ENCODE measurements at regions not wholly inside any gene's neighbourhood (a gene's known extent, or its start where the extent isn't known, plus 50 kb on each side); places are given as distances from the start of the nearest gene placed in this dataset.

DNA sequence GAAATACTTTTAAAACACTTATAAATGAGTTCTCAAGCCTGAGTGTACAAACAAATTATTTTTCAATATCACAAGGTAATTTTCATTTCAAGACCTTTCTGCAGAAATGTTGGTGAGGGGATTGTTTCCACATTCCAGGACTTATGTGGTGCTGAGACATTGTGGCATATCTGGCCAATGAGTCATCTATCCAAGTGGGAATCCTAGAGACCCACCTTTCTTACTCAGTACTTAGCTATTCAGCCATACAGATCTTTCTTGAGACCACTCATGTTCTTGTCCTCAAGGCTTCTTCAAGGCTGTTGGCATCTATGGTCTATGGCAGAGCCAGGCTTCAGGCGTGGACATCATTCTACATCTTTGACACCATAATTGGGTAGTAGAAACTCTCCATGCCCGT lies 225.4 kb downstream of the DKK1 start:
- Histone ChIP-seq H3K27ac (ENCODE audit: low read length) (peak overlapping the region; percentile 4; the same call in 1 of the 2 replicates), H3K9me2 (replicated peaks; ENCODE audit: low read length) (no peaks in the 10 kb centered on the region), H3K4me2 (ENCODE audit: low read length) (peak overlapping the region; percentile 49), H3K4me1 (ENCODE audit: insufficient read depth, low read length) (peaks cover 33% of the 10 kb centered on the region), H3K36me3 (ENCODE audit: low read depth, low read length) (no peaks in the 10 kb centered on the region), H3K79me2 (ENCODE audit: low read length) (no peaks in the 10 kb centered on the region), H4K20me1 (ENCODE audit: low read length) (no peaks in the 10 kb centered on the region), H3K27me3 (ENCODE audit: low read length) (no peaks in the 10 kb centered on the region), H3K9me3 (ENCODE audit: low read length) (no peaks in the 10 kb centered on the region), H3F3A (ENCODE audit: low read length, unreplicated experiment) (no peaks in the 10 kb centered on the region), H2AFZ (ENCODE audit: low read length) (0 out of 2 replicates have a peak overlapping the region, but pooled peaks have one; percentile 1), H3K4me3 (ENCODE audit: low read length) (peak overlapping the region; percentile 8), H3K9ac (ENCODE audit: low read length) (no peak overlapping the region)
- ChIA-PET CTCF (no interaction called here), POLR2A (ENCODE audit: unreplicated experiment) (no interaction called here)
- ATAC-seq (peak; percentile 95), DNase-seq (peak; percentile 100)
- BruUV-seq (replicated peaks) = no TSS peak
- no peak for TF ChIP-seq EZH2 (IDR thresholded peaks at IDR 0.05; ENCODE audit: low read length, unreplicated experiment)
- TF ChIP-seq CTCF (conservative IDR thresholded peaks at IDR 0.05; ENCODE audit: low read depth, low read length) = no peak
- TF ChIP-seq EZH2phosphoT487 (IDR thresholded peaks at IDR 0.05; ENCODE audit: borderline replicate concordance, low read length) = no peak
- intact Hi-C loops (cut with micrococcal nuclease) = no loop called here

DNA sequence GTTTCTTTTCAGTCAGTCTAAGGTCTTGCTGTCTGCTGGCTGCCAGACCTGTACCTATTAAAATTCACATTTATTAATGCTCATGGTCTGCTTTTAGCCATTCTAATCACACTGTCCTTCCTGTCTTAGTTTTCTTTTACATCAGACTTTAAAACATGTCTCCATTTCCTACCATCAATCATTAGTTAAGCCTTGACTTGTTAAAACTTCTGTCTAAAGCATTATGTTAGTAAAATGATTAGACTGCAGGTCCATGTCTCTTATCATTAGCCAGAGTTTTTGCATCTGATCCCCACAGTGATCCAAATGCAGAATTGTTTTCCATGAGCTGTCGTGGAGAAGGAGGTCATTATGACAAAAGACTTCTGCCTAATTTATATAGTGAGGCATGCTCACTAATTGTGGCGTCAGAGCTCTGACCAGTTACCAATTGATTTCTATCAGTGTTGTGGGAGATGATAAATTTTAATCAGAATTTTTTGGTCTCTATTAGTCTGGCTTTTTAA lies 226.5 kb downstream of the DKK1 start:
- DNase-seq (no peak), ATAC-seq (no peak)
- ChIA-PET CTCF (no interaction called here), POLR2A (ENCODE audit: unreplicated experiment) (no interaction called here)
- BruUV-seq (replicated peaks) = no TSS peak
- Histone ChIP-seq H3K36me3 (ENCODE audit: low read depth, low read length) (no peaks in the 10 kb centered on the region), H3K4me1 (ENCODE audit: insufficient read depth, low read length) (peaks cover 33% of the 10 kb centered on the region), H3K9me2 (replicated peaks; ENCODE audit: low read length) (no peaks in the 10 kb centered on the region), H3K4me3 (ENCODE audit: low read length) (no peak overlapping the region), H3F3A (ENCODE audit: low read length, unreplicated experiment) (no peaks in the 10 kb centered on the region), H3K4me2 (ENCODE audit: low read length) (no peak overlapping the region), H3K9me3 (ENCODE audit: low read length) (no peaks in the 10 kb centered on the region), H3K79me2 (ENCODE audit: low read length) (no peaks in the 10 kb centered on the region), H4K20me1 (ENCODE audit: low read length) (no peaks in the 10 kb centered on the region), H3K27ac (ENCODE audit: low read length) (no peak overlapping the region), H2AFZ (ENCODE audit: low read length) (no peak overlapping the region), H3K27me3 (ENCODE audit: low read length) (no peaks in the 10 kb centered on the region), H3K9ac (ENCODE audit: low read length) (no peak overlapping the region)
- TF ChIP-seq EZH2phosphoT487 (IDR thresholded peaks at IDR 0.05; ENCODE audit: borderline replicate concordance, low read length) (no peak), EZH2 (IDR thresholded peaks at IDR 0.05; ENCODE audit: low read length, unreplicated experiment) (no peak), CTCF (conservative IDR thresholded peaks at IDR 0.05; ENCODE audit: low read depth, low read length) (no peak)
- intact Hi-C loops (cut with micrococcal nuclease) = no loop called here

GRCh38 chr10:52541006-52541473 lies 227.0 kb downstream of the DKK1 start:
- POLR2A ChIA-PET (ENCODE audit: unreplicated experiment) = interaction anchor here (0.5 kb wide), 1 partner anchor 1877 kb away, joined by 3 read pairs; no protein-coding TSS in a partner anchor
- no peak overlapping the region for H3K27ac ChIP-seq (ENCODE audit: low read length)
- ATAC-seq = no peak
- no peaks in the 10 kb centered on the region for H3K36me3 ChIP-seq (ENCODE audit: low read depth, low read length)
- H3K4me2 ChIP-seq (ENCODE audit: low read length) = no peak overlapping the region
- H3K9ac ChIP-seq (ENCODE audit: low read length) = no peak overlapping the region
- CTCF ChIA-PET = no interaction called here
- no peak overlapping the region for H3K4me3 ChIP-seq (ENCODE audit: low read length)
- TF ChIP-seq EZH2phosphoT487 (IDR thresholded peaks at IDR 0.05; ENCODE audit: borderline replicate concordance, low read length) (no peak), EZH2 (IDR thresholded peaks at IDR 0.05; ENCODE audit: low read length, unreplicated experiment) (no peak), CTCF (conservative IDR thresholded peaks at IDR 0.05; ENCODE audit: low read depth, low read length) (no peak)
- no peaks in the 10 kb centered on the region for H3K9me3 ChIP-seq (ENCODE audit: low read length)
- peak overlapping the region; percentile 2; the same call in 1 of the 2 replicates for H2AFZ ChIP-seq (ENCODE audit: low read length)
- no TSS peak for BruUV-seq (replicated peaks)
- H3F3A ChIP-seq (ENCODE audit: low read length, unreplicated experiment) = no peaks in the 10 kb centered on the region
- H3K4me1 ChIP-seq (ENCODE audit: insufficient read depth, low read length) = peaks cover 33% of the 10 kb centered on the region
- H3K79me2 ChIP-seq (ENCODE audit: low read length) = no peaks in the 10 kb centered on the region
- intact Hi-C loops (cut with micrococcal nuclease) = no loop called here
- DNase-seq = peak; percentile 56
- no peaks in the 10 kb centered on the region for H4K20me1 ChIP-seq (ENCODE audit: low read length)
- no peaks in the 10 kb centered on the region for H3K9me2 ChIP-seq (replicated peaks; ENCODE audit: low read length)
- H3K27me3 ChIP-seq (ENCODE audit: low read length) = no peaks in the 10 kb centered on the region
